Peyer's patch (tissue), 4 donors: ENCODE measurements at regions not wholly inside any gene's neighbourhood (a gene's known extent, or its start where the extent isn't known, plus 50 kb on each side); places are given as distances from the start of the nearest gene placed in this dataset.

Experiments
- POLR2A ChIP-seq, 2 donors: fragments of 450-650 bp; IDR thresholded peaks; one replicate each; pipeline ENCODE4 v1.5.1; 2017; ENCODE audit warnings: antibody characterized with exemption in 2 of 2, mild to moderate bottlenecking in 2 of 2, moderate library complexity in 2 of 2
- TF ChIP-seq, protein P1 (sequence below), 6 experiments: fragments of 450-650 bp in 4 of 6; fragments of 200-600 bp in 2 of 6; sonication (generic) in 1 of 6; IDR thresholded peaks; one replicate each; pipeline ENCODE4 v1.5.1; 2017 to 2019; ENCODE audit warnings: antibody characterized with exemption in 6 of 6, mild to moderate bottlenecking in 3 of 6, moderate library complexity in 1 of 6

DNA sequence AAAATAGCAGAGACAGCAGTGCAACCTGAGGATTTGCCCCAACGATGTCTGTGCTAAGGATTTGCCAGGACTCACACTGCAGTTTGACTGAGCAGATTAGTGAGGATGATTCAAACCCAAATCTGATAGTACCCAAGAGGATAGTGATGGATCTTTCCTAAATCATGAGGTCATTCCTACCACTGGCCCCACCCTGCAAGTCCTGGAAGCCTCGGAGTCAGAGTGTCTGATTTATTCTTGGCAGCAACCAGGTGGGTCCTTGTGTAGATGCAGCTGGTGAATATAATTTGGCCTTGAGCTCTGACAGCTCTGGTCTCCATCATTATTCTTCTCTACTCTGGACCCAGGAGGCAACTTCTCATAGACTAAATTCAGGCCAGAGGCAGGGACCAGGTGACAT, 179.3 kb upstream of the RAG2 start:
- TF ChIP-seq, protein P1, sequence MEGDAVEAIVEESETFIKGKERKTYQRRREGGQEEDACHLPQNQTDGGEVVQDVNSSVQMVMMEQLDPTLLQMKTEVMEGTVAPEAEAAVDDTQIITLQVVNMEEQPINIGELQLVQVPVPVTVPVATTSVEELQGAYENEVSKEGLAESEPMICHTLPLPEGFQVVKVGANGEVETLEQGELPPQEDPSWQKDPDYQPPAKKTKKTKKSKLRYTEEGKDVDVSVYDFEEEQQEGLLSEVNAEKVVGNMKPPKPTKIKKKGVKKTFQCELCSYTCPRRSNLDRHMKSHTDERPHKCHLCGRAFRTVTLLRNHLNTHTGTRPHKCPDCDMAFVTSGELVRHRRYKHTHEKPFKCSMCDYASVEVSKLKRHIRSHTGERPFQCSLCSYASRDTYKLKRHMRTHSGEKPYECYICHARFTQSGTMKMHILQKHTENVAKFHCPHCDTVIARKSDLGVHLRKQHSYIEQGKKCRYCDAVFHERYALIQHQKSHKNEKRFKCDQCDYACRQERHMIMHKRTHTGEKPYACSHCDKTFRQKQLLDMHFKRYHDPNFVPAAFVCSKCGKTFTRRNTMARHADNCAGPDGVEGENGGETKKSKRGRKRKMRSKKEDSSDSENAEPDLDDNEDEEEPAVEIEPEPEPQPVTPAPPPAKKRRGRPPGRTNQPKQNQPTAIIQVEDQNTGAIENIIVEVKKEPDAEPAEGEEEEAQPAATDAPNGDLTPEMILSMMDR (IDR thresholded peaks at IDR 0.05) = no peak
- no peak for TF ChIP-seq POLR2A (IDR thresholded peaks at IDR 0.05)
